NCI-H1048 (cell line): ENCODE measurements at regions not wholly inside any gene's neighbourhood (a gene's known extent, or its start where the extent isn't known, plus 50 kb on each side); places are given as distances from the start of the nearest gene placed in this dataset.

Experiments used
- DNase-seq: peaks from one replicate; lab custom pipeline; 2025; lab: John Stamatoyannopoulos, UW

- no peak for DNase-seq
Observed at GRCh38 chr3:72397586-72397985, 450.7 kb downstream of the SHQ1 start.

GRCh38 chr3:72396899-72397298 lies 451.3 kb downstream of the SHQ1 start:
- no peak for DNase-seq

GRCh38 chr3:72395776-72396311 lies 452.4 kb downstream of the SHQ1 start:
- DNase-seq = no peak

- no peak for DNase-seq
Observed at GRCh38 chr3:72393455-72393854, 454.8 kb downstream of the SHQ1 start.

- DNase-seq = no peak
Observed at GRCh38 chr3:72391659-72392058, 456.6 kb downstream of the SHQ1 start.

GRCh38 chr3:72390841-72391240 lies 457.4 kb downstream of the SHQ1 start:
- no peak for DNase-seq

GRCh38 chr3:72388644-72389043 lies 459.6 kb downstream of the SHQ1 start:
- DNase-seq = no peak

GRCh38 chr3:72388117-72388516 lies 460.1 kb downstream of the SHQ1 start:
- no peak for DNase-seq

GRCh38 chr3:72386327-72387000 lies 461.8 kb downstream of the SHQ1 start:
- no peak for DNase-seq

- no peak for DNase-seq
Observed at GRCh38 chr3:72385167-72385566, 463.1 kb downstream of the SHQ1 start.

GRCh38 chr3:72384602-72385001 lies 463.6 kb downstream of the SHQ1 start:
- no peak for DNase-seq

- DNase-seq = no peak
Observed at GRCh38 chr3:72383883-72384282, 464.4 kb downstream of the SHQ1 start.

GRCh38 chr3:72383230-72383629 lies 465.0 kb downstream of the SHQ1 start:
- no peak for DNase-seq

GRCh38 chr3:72382460-72382859 lies 465.8 kb downstream of the SHQ1 start:
- no peak for DNase-seq

GRCh38 chr3:72381584-72381983 lies 466.7 kb downstream of the SHQ1 start:
- no peak for DNase-seq

GRCh38 chr3:72380711-72381493 lies 467.3 kb downstream of the SHQ1 start:
- DNase-seq = no peak

GRCh38 chr3:72380193-72380592 lies 468.1 kb downstream of the SHQ1 start:
- no peak for DNase-seq

GRCh38 chr3:72379500-72380187 lies 468.6 kb downstream of the SHQ1 start:
- no peak for DNase-seq

- no peak for DNase-seq
Observed at GRCh38 chr3:72378287-72378686, 470.0 kb downstream of the SHQ1 start.

- no peak for DNase-seq
Observed at GRCh38 chr3:72376956-72377710, 471.1 kb downstream of the SHQ1 start.

GRCh38 chr3:72375237-72376076 lies 472.8 kb downstream of the SHQ1 start:
- DNase-seq = no peak
